HG03175 (cell line): ENCODE measurements at regions not wholly inside any gene's neighbourhood (a gene's known extent, or its start where the extent isn't known, plus 50 kb on each side); places are given as distances from the start of the nearest gene placed in this dataset.

ENCODE experiments used
- ATAC-seq: cut with Tn5 transposase; IDR thresholded peaks from one replicate; pipeline ENCODE4 v1.9.1; 2021; ENCODE audit warnings: mild to moderate bottlenecking, moderate library complexity; ENCODE audit not compliant: unreplicated experiment

DNA sequence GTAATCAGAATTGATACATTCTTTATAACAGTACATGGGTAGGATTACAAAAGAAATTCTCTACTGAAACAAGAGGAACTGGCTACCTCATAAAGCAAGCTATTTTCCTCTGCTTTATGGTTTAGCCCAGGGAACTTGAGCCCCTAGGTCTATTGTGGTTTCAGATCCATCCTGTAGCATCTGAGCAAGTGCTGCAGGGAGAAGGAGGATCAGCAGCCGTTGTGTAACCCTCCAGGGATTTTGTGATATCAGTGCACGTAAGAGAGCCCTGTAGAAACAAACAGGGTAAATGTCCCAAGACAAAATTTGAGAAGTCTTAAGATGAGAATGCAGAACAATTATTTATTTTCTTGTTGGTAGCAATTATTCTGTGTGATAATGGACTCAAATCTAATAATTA, 165.2 kb upstream of the DEFB112 start:
- ATAC-seq: no peak

DNA sequence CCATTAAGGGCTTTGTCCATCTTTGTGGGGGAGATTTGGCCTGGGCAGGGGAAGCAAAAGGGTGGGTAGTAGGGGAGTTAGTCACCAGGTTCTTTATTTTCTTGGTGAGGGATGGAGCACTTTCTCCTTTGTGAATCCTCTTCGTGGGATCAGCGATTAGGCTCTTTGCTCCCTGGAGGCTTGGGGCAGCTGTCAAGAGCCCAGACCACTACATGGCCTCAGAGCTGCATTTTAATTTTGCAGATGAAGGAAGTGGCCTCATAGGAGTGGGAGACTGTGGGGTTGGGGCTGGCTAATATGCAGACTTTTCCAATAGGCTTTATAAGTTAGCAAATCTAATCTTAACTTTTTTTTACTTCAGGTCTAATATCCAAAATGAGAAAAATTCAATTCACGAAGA, 168.1 kb upstream of the DEFB112 start:
- no peak for ATAC-seq

DNA sequence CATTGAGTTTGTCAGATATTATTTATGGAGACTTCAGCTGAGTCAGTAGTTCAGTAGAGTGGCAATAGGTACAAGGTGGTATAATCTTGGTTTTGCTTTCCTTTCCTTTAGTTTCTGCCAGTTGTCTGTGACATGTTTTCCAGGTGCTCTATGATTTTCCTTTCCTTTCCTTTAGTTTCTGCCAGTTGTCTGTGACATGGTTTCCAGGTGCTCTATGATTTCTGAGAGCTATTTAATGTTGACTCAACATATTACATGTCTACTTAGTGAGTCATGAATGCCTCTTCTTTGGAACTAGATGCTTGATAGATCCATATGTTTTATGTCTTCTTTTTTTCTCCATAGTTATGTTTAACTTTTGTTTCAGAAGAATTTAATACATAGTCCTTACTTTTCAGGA, 186.4 kb upstream of the DEFB112 start:
- no peak for ATAC-seq

DNA sequence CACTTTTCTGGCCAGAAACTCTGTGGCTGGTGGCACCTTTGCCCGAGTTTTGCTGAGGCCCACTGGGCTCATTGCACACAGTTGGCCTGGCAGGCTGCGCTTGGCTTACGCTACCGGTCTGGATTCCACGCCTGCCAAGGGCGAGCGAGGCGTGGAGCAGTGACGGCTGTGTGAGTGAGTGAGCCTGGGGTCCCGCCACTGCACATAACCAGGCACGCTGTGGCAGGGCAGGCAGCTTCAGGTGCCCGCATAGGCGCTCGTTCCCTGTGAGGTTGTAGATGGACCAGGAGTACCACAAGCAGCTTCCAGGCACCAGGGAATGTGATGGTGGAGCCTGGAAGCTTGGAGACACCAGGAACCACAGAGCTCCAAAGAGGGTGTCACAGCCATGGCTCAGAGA, 190.1 kb upstream of the DEFB112 start:
- no peak for ATAC-seq

DNA sequence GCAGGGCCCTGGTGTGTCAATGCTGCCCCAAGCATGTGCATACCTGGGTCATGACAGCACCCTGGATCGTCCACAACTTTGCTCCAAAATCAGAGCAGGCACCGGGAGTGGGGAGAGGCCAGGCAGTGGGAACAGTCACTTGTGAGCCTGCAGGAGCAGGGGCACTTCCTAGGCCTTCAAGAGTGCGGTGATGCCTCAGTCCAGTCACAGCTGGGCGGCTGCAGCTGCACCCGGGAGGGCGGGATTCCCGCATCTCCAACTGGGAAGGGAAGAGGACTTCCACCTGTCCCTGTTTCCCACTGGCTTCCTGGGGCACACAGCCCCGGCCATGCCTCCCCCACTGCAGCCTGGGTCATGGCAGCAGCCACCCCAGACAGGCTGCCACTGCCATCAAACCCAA, 191.3 kb upstream of the DEFB112 start:
- no peak for ATAC-seq

DNA sequence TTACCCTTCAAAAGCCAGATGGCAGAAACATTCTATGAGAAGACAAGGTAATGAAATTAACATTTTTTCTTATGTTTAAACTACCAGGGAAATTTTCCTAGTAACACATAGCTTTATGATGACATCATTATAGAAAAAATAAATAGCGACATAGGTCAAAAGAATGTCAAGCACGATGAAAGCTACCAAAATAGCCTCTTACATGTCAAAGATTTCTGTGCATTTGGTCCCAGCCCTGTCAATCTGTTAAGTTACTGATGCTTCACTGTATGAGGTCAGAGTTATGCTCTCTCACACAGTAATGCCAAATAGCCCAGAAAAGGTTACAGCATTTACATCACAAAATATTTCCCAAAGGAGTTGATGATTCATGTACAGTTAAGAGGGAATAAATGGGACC, 199.8 kb upstream of the DEFB112 start:
- no peak for ATAC-seq

DNA sequence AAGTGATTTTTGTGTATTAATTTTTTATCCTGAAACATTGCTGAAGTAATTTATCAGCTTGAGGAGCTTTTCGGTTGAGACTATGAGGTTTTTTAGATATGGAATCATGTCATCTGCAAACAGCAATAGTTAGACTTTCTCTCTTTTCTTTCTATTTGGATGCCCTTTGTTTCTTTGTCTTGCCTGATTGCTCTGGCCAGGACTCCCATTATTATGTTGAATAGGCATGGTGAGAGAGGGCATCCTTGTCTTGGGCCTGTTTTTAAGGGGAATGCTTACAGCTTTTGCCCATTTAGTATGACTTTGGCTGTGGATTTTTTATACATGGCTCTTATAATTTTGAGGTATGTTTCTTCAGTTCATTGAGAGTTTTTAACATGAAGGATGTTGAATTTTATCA, 207.6 kb upstream of the DEFB112 start:
- no peak for ATAC-seq

DNA sequence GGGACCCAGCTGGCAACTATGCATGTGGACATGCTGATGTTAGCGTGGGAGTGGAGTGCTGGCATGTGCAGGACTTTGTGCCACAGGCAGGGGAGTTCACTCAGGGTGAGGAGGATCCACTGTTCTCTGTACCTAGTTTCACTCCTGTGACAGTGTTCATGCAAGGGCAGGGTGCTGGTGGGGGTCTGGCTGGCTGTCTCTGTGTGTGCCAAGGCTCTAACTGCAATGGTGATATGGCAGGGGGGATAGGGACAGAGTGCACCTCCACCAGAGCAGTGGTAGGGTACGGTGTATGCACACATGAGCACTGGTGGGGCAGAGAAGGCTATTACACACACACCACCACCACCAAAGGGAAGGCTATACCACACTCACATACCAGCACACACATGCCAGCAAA, 210.2 kb upstream of the DEFB112 start:
- no peak for ATAC-seq

DNA sequence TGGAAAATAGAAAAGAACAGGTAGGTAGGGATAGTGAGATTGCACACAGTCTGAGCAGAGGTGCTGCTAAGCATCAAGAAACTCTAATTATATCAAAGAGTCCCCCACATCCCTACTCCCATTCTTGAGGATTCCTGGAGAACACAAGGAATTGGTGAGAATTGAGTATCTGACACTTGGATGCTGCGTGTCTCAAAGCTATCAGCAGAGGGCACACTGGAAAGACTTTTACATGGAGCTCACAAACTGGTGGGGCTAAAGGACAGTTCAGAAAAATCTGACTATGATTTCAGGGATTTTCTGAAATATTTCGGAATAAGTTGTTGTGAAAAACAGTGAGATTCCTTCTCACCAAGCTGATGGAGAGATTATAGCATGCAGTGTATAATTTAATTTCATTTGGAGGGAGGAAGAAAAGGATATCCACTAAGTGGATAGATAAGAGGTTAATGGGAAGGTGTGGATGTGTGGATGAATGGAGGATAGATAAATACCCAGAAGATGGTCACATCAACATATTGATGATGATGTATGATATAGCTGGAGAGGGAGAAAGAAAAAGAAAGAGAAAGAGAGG, 215.4 kb upstream of the DEFB112 start:
- no peak for ATAC-seq

DNA sequence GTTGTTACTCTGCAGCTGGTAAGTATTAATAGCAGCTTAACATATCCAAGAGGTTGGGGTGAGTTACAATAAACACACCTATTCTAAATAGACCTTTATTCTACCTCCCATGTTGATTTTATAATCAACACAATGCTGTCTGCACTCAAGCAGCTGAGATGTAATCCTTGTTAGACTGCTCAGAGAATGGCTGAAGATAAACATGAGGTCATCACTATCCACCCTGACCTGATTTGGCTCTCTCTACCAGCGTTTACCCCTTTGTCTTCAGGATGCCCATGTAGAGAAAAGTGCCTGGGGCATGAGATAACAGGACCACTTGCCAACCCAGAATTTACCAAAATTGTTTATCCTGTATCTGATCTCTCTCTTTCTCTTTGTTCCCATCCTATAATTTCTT, 220.7 kb upstream of the DEFB112 start:
- no peak for ATAC-seq

DNA sequence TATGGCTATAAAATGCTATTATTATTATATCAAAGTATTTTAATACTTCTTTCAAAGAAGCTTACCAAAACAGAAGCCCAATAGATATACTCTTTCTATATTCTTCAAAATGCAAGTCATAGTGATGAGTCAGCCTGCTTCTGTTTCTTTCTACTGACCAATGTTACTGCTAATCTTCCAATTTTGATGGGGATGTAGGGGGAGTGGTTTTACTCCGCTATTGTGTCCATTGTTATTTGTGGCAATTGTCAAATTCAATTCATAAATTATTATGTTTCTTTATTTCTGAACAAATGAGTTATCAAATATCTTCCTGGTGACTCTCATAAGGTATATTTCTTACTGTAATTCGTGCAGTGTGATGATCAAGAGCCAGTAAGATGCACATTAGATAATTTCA, 221.5 kb upstream of the DEFB112 start:
- no peak for ATAC-seq

DNA sequence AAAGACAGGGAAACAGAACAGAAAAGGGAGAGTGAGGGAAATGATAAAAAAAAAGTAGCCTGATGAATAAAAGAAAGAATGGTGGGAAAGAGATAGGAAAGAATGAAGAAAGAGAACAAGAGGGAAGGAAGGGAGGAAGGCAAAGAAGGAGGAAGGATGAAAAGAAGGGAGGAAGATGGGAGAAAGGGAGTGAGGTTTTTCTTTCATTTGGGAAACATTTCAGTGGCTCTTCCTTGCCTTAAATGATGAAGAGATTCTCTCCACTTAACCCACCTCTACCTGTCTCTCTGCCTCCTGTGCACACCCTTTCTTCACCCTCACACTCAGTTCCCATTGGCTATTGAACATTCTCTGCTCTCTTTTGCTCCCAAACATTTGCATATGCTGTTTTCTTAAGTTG, 222.1 kb upstream of the DEFB112 start:
- ATAC-seq: no peak

DNA sequence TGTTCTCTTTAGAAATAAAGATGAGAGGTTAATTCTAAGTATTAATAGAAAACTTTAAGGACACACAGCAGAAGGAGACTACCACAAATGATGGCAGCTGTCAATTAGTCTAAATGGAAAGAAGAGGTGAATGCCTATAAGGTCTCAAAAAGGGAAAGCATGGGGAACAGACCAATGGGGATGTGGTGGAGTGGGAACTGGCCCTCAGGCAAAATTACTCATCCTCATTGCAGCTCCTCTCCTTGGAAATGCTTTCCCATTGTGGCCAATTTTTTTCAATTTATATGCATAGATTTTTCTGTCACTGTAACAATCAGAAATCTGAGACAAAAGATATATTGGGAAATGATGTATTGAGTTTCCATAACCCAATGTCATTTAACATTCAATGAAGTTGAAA, 222.9 kb upstream of the DEFB112 start:
- no peak for ATAC-seq

DNA sequence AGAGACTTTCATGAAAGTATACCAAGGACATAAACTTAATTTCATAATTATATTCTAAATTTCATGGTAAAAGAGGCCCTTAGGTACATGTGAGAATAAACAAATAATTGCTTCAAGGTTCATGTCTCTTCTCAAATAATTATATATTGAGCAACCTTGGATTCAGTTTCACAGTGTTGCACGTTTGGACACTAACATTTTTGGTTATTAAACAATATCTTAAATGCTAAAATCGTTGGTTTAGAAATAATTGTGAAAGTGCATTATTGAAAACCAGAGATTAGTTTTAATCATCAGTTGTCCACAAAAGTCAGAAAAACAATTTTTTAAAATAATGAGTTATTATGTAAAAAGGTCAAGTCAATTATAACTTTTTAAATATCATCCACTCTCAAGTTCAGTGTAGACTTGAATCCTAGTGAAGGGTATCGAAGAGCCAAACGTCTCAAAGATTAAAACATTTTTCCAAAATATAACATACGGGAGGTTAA, 227.1 kb upstream of the DEFB112 start:
- no peak for ATAC-seq

DNA sequence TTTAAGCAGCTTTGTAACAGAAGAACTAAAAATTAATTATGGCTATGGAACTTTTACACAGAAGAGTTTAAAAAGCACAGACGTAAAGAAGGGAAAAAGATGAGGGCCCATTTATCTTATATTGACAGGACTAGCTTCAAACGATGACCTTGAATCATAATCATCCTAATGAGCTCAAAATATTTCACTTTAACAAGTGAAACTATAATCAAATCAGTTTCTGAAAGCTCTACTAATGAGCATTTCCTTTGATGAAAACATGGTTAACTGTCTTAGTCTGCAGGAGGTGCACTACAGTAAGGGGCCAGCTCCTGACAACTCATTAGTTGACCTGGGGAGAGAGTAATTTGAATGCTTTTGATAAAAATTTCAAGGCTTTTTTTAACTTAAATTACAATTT, 228.0 kb upstream of the DEFB112 start:
- no peak for ATAC-seq

DNA sequence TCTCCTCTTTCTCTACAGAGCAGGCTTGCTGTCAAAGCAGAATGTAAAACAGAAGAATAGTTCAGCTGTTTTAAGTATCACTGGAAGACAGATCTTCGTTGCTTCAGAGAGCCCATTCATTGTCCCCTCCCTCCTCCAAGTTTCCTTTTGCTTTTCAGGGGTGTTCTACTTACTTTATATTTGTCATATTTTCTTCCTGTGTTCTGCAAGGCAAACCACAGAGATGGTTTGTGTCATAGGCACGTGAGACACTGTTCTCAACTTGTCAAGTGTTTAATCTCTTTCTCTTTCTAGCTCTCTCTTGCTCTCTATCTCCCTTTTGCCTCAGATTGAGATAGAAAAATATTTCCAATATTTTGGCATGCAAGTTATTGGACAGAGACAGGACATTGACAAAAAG, 228.9 kb upstream of the DEFB112 start:
- no peak for ATAC-seq

DNA sequence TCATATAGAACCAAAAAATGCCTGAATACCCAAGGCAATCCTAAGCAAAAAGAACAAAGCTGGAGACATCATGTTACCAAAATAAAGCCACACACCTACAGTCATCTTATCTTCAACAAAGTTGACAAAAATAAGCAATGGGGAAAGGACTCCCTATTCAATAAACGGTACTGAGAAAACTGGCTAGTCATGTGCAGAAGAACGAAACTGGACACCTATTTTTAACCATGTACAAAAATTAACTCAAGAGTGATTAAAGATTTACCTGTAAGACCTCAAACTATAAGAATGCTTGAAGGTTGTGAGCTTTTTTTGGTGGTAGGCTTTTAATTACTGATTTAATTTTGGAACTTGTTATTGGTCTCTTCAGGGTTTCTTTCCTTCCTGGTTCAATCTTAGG, 236.0 kb upstream of the DEFB112 start:
- no peak for ATAC-seq

DNA sequence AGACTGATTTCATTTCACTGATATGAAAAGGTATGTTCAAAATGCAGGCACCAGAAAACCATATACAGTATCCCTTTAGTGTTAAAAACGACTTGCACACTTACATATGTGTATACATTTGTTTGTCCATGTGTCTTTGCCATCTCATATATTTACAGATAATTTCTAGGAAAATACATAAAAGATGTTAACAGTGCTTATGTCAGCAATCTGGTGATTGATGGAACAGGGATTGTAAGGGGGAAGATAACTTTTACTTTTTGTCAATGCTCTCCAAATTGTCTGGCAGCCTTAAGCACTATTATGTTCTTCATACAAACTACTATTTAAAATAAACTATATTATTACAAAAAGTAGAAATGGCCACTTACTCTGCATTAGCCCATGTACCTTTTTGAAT, 238.5 kb upstream of the DEFB112 start:
- ATAC-seq: no peak

DNA sequence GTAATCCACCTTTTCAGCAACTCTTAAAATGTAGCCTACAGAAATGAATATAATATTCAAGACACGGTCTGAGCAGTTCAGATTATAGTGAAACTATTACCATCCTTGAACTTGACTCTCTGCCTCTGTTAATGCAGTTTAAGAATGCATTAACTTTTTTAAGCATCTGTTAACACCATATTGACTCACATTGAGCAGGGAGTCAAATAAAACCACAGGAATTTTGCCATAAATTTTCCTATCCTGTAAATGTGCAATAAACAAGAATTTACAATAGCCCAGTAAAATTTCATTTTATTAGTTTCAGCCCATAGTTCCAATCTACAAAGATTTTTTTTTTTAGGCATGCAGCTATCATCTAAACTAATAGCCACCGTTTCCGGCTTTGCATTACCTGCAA, 239.2 kb upstream of the DEFB112 start:
- no peak for ATAC-seq

DNA sequence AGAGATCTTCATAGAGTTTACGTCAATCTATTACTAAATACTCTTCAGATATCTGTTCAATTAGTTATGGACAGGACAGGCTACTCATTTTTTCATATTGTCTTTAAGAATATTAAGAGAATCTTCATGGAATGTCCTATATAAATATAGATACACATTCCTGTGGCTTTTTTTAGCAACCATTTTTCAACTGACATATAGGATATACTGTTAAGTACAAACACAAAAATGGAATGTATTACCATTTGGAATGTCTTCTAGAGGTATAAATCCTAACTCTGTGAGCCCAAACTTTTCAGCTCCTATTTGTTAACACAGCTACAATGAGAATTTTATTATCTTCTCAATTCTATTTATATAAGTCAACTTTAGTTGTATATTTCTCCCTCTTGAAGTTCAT, 239.6 kb upstream of the DEFB112 start:
- ATAC-seq: no peak

DNA sequence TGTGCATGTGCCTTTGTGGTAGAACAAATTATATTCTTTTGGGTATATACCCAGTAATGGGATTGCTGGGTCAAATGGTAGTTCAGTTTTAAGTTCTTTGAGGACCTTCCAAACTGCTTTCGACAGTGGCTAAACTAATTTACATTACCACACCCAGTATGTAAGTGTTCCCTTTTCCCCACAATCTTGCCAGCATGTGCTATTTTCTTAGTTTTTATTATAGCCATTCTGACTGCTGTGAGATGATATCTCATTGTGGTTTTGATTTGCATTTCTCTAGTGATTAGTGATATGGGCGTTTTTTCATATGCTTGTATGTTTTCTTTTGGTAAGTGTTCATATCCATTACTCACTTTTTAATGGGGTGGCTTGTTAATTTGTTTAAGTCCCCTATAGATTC, 251.6 kb upstream of the DEFB112 start:
- ATAC-seq: no peak

DNA sequence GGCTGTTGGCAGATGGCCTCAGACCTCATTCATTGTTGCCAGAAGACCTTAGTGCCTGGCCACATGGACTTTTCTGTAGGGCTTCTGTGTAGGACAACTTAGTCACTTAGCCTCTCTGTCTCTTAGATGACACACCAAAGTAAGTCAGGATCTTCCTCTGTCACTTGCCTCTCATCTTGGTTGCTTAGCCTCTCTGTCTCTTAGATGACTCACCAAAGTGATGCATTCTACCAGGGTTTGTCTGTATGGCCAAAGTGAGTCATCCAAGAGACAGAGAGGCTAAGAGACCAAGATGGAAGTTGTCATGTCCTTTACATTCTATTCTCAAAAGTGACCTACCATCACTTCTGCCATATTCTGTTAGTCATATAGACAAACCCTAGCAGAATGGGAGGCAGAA, 255.9 kb upstream of the DEFB112 start:
- no peak for ATAC-seq

DNA sequence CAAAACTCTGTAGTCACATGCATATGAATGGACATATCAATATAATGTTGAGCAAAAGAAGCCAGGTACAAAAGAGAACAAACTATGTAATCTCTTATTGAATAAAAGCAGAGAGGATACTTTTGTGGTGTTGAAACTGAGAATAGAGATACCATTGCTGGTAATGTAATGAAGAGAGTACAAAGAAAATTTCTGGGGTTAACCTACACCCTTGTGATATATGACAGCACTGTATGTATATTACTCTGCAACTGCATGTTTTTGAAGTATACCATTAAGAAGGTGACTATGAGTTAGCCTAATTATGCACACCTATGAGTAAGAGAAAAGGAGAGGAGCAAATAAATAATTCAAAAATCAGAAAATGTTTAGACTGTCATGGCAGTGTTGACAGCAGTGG, 268.8 kb upstream of the DEFB112 start:
- ATAC-seq: no peak

DNA sequence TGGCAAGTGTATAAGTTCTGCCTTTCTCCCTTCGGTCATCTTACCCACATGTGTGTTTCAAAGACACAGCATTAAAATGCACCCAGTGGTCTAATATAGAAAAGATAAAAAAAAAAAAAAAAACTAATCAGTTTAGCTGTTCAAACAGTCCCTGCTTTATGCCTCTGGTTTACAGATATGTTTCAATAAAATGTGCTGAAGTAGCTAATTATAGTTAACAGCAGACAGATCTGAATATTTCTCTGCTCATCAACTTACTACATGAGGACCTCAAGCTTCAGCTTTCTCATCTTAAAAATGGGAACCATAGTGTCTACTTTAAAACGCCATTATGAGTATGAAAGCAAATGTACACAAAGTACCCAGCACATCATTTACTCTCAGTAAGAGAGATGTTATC, 280.6 kb upstream of the DEFB112 start:
- no peak for ATAC-seq
